ENCODE measurements at regions not wholly inside any gene's neighbourhood (a gene's known extent, or its start where the extent isn't known, plus 50 kb on each side); places are given as distances from the start of the nearest gene placed in this dataset.

- peak; percentile 47 for DNase-seq
These were observed 70.5 kb downstream of the FAM217A start for GRCh38 chr6:4008324-4009047.

- DNase-seq: no peak
These were observed 69.5 kb downstream of the FAM217A start for GRCh38 chr6:4009486-4009885.

GRCh38 chr6:4010048-4010447 lies 68.9 kb downstream of the FAM217A start:
- no peak for DNase-seq

- peak; percentile 55 for DNase-seq
These were observed 68.2 kb downstream of the FAM217A start for GRCh38 chr6:4010689-4011090.

- no peak for DNase-seq
These were observed 66.1 kb downstream of the FAM217A start for GRCh38 chr6:4012826-4013225.

- DNase-seq: no peak
These were observed 61.7 kb downstream of the FAM217A start for GRCh38 chr6:4017058-4017739.

- peak; percentile 46 for DNase-seq
These were observed 61.1 kb downstream of the FAM217A start for GRCh38 chr6:4017834-4018170.

GRCh38 chr6:4018171-4018923 lies 60.6 kb downstream of the FAM217A start:
- DNase-seq: peak; percentile 97

Data from activated CD4-positive, alpha-beta T cell treated with anti-CD3 and anti-CD28 coated beads, Interleukin-2, amount 50 U/mL, for 16 hours (primary cell).